ENCODE measurements at regions not wholly inside any gene's neighbourhood (a gene's known extent, or its start where the extent isn't known, plus 50 kb on each side); places are given as distances from the start of the nearest gene placed in this dataset.

DNA sequence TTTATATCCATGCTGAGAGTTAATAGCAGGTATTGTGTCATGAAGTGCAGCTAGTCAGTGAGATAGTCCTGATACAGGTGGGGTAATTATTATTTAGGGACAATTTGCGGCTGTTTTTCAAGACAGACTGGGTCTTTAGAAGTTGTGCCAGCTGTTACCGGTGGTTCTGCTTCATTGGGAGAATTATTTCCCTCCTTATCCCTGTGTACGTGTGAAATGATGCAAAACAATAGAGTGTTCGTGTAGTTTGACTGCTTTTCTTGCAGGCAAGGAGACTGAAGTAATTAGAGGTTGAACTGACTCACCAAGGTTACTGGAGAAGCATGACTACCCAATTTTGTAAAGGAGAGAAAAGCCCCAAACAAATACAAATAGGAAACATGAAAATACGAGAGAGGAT, 101.7 kb downstream of the ARRDC3 start:
- Histone ChIP-seq H3K79me2 (ENCODE audit: insufficient read depth, low read length) (no peaks in the 10 kb centered on the region), H3K4me3 (ENCODE audit: low read length, poor library complexity, severe bottlenecking) (no peak overlapping the region), H3K4me2 (ENCODE audit: low read depth, low read length, poor library complexity, severe bottlenecking) (no peak overlapping the region), H3K9ac (ENCODE audit: low read depth, low read length, poor library complexity, severe bottlenecking) (no peak overlapping the region), H3K4me1 (ENCODE audit: insufficient read depth, low read length, poor library complexity, severe bottlenecking) (peaks cover 11% of the 10 kb centered on the region), H3K36me3 (ENCODE audit: insufficient read depth, low read length) (no peaks in the 10 kb centered on the region), H4K20me1 (ENCODE audit: insufficient read depth, low read length, poor library complexity, severe bottlenecking) (no peaks in the 10 kb centered on the region), H3K9me2 (replicated peaks; ENCODE audit: low read depth, low read length) (no peaks in the 10 kb centered on the region), H2AFZ (ENCODE audit: low read length) (no peak overlapping the region), H3K9me3 (ENCODE audit: insufficient read depth, low read depth, low read length) (no peaks in the 10 kb centered on the region), H3F3A (ENCODE audit: low read depth) (no peaks in the 10 kb centered on the region), H3K27me3 (ENCODE audit: insufficient read depth, low read length, poor library complexity, severe bottlenecking) (no peaks in the 10 kb centered on the region)
- TF ChIP-seq CTCF (conservative IDR thresholded peaks at IDR 0.05; ENCODE audit: low read length): no peak
- no peak for TF ChIP-seq EZH2phosphoT487 (IDR thresholded peaks at IDR 0.05; ENCODE audit: borderline replicate concordance)

GRCh38 chr5:91280362-91281269, 102.5 kb downstream of the ARRDC3 start:
- Histone ChIP-seq H3K4me1 (ENCODE audit: insufficient read depth, low read length, poor library complexity, severe bottlenecking) (peaks cover 11% of the 10 kb centered on the region), H3K9ac (ENCODE audit: low read depth, low read length, poor library complexity, severe bottlenecking) (no peak overlapping the region), H3K9me3 (ENCODE audit: insufficient read depth, low read depth, low read length) (no peaks in the 10 kb centered on the region), H3K79me2 (ENCODE audit: insufficient read depth, low read length) (no peaks in the 10 kb centered on the region), H3K27me3 (ENCODE audit: insufficient read depth, low read length, poor library complexity, severe bottlenecking) (no peaks in the 10 kb centered on the region), H3K4me2 (ENCODE audit: low read depth, low read length, poor library complexity, severe bottlenecking) (peak overlapping the region; percentile 92), H3K4me3 (ENCODE audit: low read length, poor library complexity, severe bottlenecking) (peak overlapping the region; percentile 76), H2AFZ (ENCODE audit: low read length) (peak overlapping the region; percentile 64), H3K9me2 (replicated peaks; ENCODE audit: low read depth, low read length) (no peaks in the 10 kb centered on the region), H3F3A (ENCODE audit: low read depth) (no peaks in the 10 kb centered on the region), H3K36me3 (ENCODE audit: insufficient read depth, low read length) (no peaks in the 10 kb centered on the region), H4K20me1 (ENCODE audit: insufficient read depth, low read length, poor library complexity, severe bottlenecking) (no peaks in the 10 kb centered on the region)
- no peak for TF ChIP-seq CTCF (conservative IDR thresholded peaks at IDR 0.05; ENCODE audit: low read length)
- TF ChIP-seq EZH2phosphoT487 (IDR thresholded peaks at IDR 0.05; ENCODE audit: borderline replicate concordance): no peak

GRCh38 chr5:91277840-91278239, 105.3 kb downstream of the ARRDC3 start:
- H3K4me1 ChIP-seq (ENCODE audit: insufficient read depth, low read length, poor library complexity, severe bottlenecking): peaks cover 11% of the 10 kb centered on the region
- H3K9me2 ChIP-seq (replicated peaks; ENCODE audit: low read depth, low read length): no peaks in the 10 kb centered on the region
- no peak for TF ChIP-seq EZH2phosphoT487 (IDR thresholded peaks at IDR 0.05; ENCODE audit: borderline replicate concordance)
- TF ChIP-seq CTCF (conservative IDR thresholded peaks at IDR 0.05; ENCODE audit: low read length): no peak
- no peak overlapping the region for H2AFZ ChIP-seq (ENCODE audit: low read length)
- no peaks in the 10 kb centered on the region for H4K20me1 ChIP-seq (ENCODE audit: insufficient read depth, low read length, poor library complexity, severe bottlenecking)
- H3K4me2 ChIP-seq (ENCODE audit: low read depth, low read length, poor library complexity, severe bottlenecking): no peak overlapping the region
- no peaks in the 10 kb centered on the region for H3K36me3 ChIP-seq (ENCODE audit: insufficient read depth, low read length)
- no peaks in the 10 kb centered on the region for H3K27me3 ChIP-seq (ENCODE audit: insufficient read depth, low read length, poor library complexity, severe bottlenecking)
- H3F3A ChIP-seq (ENCODE audit: low read depth): no peaks in the 10 kb centered on the region
- no peaks in the 10 kb centered on the region for H3K9me3 ChIP-seq (ENCODE audit: insufficient read depth, low read depth, low read length)
- no peaks in the 10 kb centered on the region for H3K79me2 ChIP-seq (ENCODE audit: insufficient read depth, low read length)
- H3K9ac ChIP-seq (ENCODE audit: low read depth, low read length, poor library complexity, severe bottlenecking): no peak overlapping the region
- no peak overlapping the region for H3K4me3 ChIP-seq (ENCODE audit: low read length, poor library complexity, severe bottlenecking)
